OCI-LY7 (cell line): ENCODE measurements at regions not wholly inside any gene's neighbourhood (a gene's known extent, or its start where the extent isn't known, plus 50 kb on each side); places are given as distances from the start of the nearest gene placed in this dataset. TPM values are rescaled to one million over a fixed set of nuclear protein-coding genes. Genes with fewer than 3 reads are reported as not detected.

Experiments used
- microRNA-seq: library from miRNA; unstranded; fragments of <30 nt; microRNA quantifications from one replicate; pipeline ENCODE4 v1.2.0, GENCODE V29; 2022; ENCODE audit warnings: borderline replicate concordance
- small RNA-seq: library from RNA; depleted of rRNA; stranded (forward); fragments of <200 nt; gene quantifications from one replicate; pipeline ENCODE3, GENCODE V24; 2014

Small RNA genes lying in the stretch of these regions (microRNA-seq; reads per million reads assigned to microRNA genes)
- gene MIR1305: not detected

Small RNA genes lying in the stretch of these regions (small RNA-seq; reads per million reads assigned to genes)
- not detected for gene AC018710.1
- not detected for gene AC019235.1
- not detected for gene MIR1305
- gene RF00571: not detected
- gene RN7SKP13: not detected
- 1.5 reads per million, percentile 68 among the genes with 10 or more reads in this experiment for gene RNA5SP173
- gene RNU1-45P: 0.26 reads per million
